GM23248 (cell line): ENCODE measurements at regions not wholly inside any gene's neighbourhood (a gene's known extent, or its start where the extent isn't known, plus 50 kb on each side); places are given as distances from the start of the nearest gene placed in this dataset.

ENCODE experiments used
- DNase-seq: peaks from one replicate; pipeline ENCODE4 v3.0.0-alpha.2; 2015
- H2AFZ ChIP-seq: fragments of 200-600 bp; sonication (generic); 2 replicates; pipeline ENCODE4 v1.6.1; 2016; ENCODE audit warnings: antibody characterized with exemption
- H3F3A ChIP-seq: fragments of 200-600 bp; sonication (generic); 2 replicates; pipeline ENCODE4 v1.6.1; 2016; ENCODE audit warnings: mild to moderate bottlenecking, antibody characterized with exemption, mixed run types; ENCODE audit not compliant: insufficient read depth
- H3K27ac ChIP-seq: fragments of 200-600 bp; sonication (generic); 2 replicates; pipeline ENCODE4 v1.5.1; 2016; ENCODE audit warnings: mild to moderate bottlenecking
- H3K27me3 ChIP-seq: fragments of 200-600 bp; sonication (generic); replicated peaks from 2 replicates; pipeline ENCODE4 v1.6.1; 2016; ENCODE audit warnings: mild to moderate bottlenecking; ENCODE audit not compliant: insufficient read depth
- H3K36me3 ChIP-seq: fragments of 200-600 bp; sonication (generic); 2 replicates; pipeline ENCODE4 v1.6.1; 2016; ENCODE audit warnings: low read depth, mild to moderate bottlenecking
- H3K4me1 ChIP-seq: fragments of 200-600 bp; sonication (generic); 2 replicates; pipeline ENCODE4 v1.6.1; 2016; ENCODE audit warnings: mild to moderate bottlenecking; ENCODE audit not compliant: insufficient read depth
- H3K4me2 ChIP-seq: fragments of 200-600 bp; sonication (generic); one replicate; pipeline ENCODE4 v1.6.1; 2016; ENCODE audit warnings: mild to moderate bottlenecking; ENCODE audit not compliant: unreplicated experiment
- H3K4me3 ChIP-seq: fragments of 200-600 bp; sonication (generic); 2 replicates; pipeline ENCODE4 v1.5.1; 2016; ENCODE audit warnings: mild to moderate bottlenecking
- H3K79me2 ChIP-seq: fragments of 200-600 bp; sonication (generic); 2 replicates; pipeline ENCODE4 v1.6.1; 2016; ENCODE audit warnings: mild to moderate bottlenecking; ENCODE audit not compliant: insufficient read depth
- H3K9ac ChIP-seq: fragments of 200-600 bp; sonication (generic); 2 replicates; pipeline ENCODE4 v1.6.1; 2016; ENCODE audit warnings: mild to moderate bottlenecking
- H3K9me2 ChIP-seq: fragments of 200-600 bp; sonication (generic); 2 replicates; pipeline ENCODE4 v1.6.1; 2016; ENCODE audit warnings: mixed run types, mild to moderate bottlenecking, moderate library complexity; ENCODE audit not compliant: insufficient read depth
- H3K9me3 ChIP-seq: fragments of 200-600 bp; sonication (generic); one replicate; pipeline ENCODE4 v1.6.1; 2017; ENCODE audit warnings: low read depth
- H4K20me1 ChIP-seq: fragments of 200-600 bp; sonication (generic); 2 replicates; pipeline ENCODE4 v1.6.0; 2016; ENCODE audit not compliant: insufficient read depth
- EZH2 ChIP-seq: fragments of 200-600 bp; sonication (generic); IDR thresholded peaks from 2 replicates; pipeline ENCODE4 v1.6.1; 2018; ENCODE audit warnings: antibody characterized with exemption, mild to moderate bottlenecking; ENCODE audit not compliant: insufficient read depth, poor library complexity, severe bottlenecking
- EZH2phosphoT487 ChIP-seq: fragments of 200-600 bp; sonication (generic); IDR thresholded peaks from 2 replicates; pipeline ENCODE4 v1.6.1; 2018; ENCODE audit warnings: antibody characterized with exemption, moderate library complexity, mild to moderate bottlenecking, low read depth; ENCODE audit not compliant: insufficient read depth
- WGBS, 2 experiments: methylation state at CpG; one replicate each; pipeline ENCODE4 v1.1.6; 2015 to 2017; ENCODE audit warnings: low lambda C conversion rate in 2 of 2, low coverage in 1 of 2; ENCODE audit errors: missing lambda C conversion rate in 2 of 2; 5-methylcytosine and 5-hydroxymethylcytosine counted together
- in situ Hi-C: fragments of 300-500 bp; cut with MboI; formaldehyde crosslinking; loops from 2 replicates; pipeline ENCODE4 v1.15.0; 2020

GRCh38 chr10:117936566-117936965, 110.2 kb downstream of the RAB11FIP2 start:
- Histone ChIP-seq H3K79me2 (no peaks in the 10 kb centered on the region), H3F3A (no peaks in the 10 kb centered on the region), H2AFZ (peak overlapping the region; percentile 82), H4K20me1 (no peaks in the 10 kb centered on the region), H3K4me3 (peak overlapping the region; percentile 39; the same call in 1 of the 2 replicates), H3K27ac (peak overlapping the region; percentile 49), H3K9me2 (peaks cover 6% of the 10 kb centered on the region; the same call in 1 of the 2 replicates), H3K27me3 (no peaks in the 10 kb centered on the region), H3K4me2 (peak overlapping the region; percentile 50), H3K4me1 (peaks cover 6% of the 10 kb centered on the region; the same call in 1 of the 2 replicates), H3K36me3 (no peaks in the 10 kb centered on the region), H3K9ac (peak overlapping the region; percentile 57), H3K9me3 (no peaks in the 10 kb centered on the region)
- DNase-seq, result peak; percentile 42
- in situ Hi-C loops, result no loop called here
- 42 to 46% methylated on average over 4 of the region's 4 CpGs for WGBS, 2 experiments
- TF ChIP-seq EZH2phosphoT487 (no peak), EZH2 (no peak)

GRCh38 chr10:117936976-117937375, 109.8 kb downstream of the RAB11FIP2 start:
- peak overlapping the region; percentile 82 for H2AFZ ChIP-seq
- in situ Hi-C loops, result no loop called here

GRCh38 chr10:117938104-117938503, 108.6 kb downstream of the RAB11FIP2 start:
- in situ Hi-C loops, result no loop called here
- no peak overlapping the region for H3K9ac ChIP-seq
- H3K27ac ChIP-seq, result no peak overlapping the region
- no peaks in the 10 kb centered on the region for H3K79me2 ChIP-seq
- H3K27me3 ChIP-seq, result 0 out of 2 replicates have a peak, but pooled peaks cover 8% of the 10 kb centered on the region
- no peaks in the 10 kb centered on the region for H4K20me1 ChIP-seq
- H3K9me2 ChIP-seq, result peaks cover 6% of the 10 kb centered on the region; the same call in 1 of the 2 replicates
- no peak for TF ChIP-seq EZH2
- no peak for TF ChIP-seq EZH2phosphoT487
- H2AFZ ChIP-seq, result no peak overlapping the region
- no peak overlapping the region for H3K4me3 ChIP-seq
- H3K36me3 ChIP-seq, result no peaks in the 10 kb centered on the region
- H3K4me1 ChIP-seq, result peaks cover 6% of the 10 kb centered on the region; the same call in 1 of the 2 replicates
- H3K9me3 ChIP-seq, result no peaks in the 10 kb centered on the region
- H3F3A ChIP-seq, result no peaks in the 10 kb centered on the region
- no peak for DNase-seq
- WGBS, 2 experiments, result 86% methylated on average over 4 of the region's 4 CpGs
- H3K4me2 ChIP-seq, result no peak overlapping the region

More at GRCh38 chr10:117936976-117937375, 109.8 kb downstream of the RAB11FIP2 start:
- no peak for TF ChIP-seq EZH2
- no peak for TF ChIP-seq EZH2phosphoT487
- no peak overlapping the region for H3K4me2 ChIP-seq
- H3K4me3 ChIP-seq, result no peak overlapping the region
- 69 to 71% methylated on average over 3 of the region's 3 CpGs for WGBS, 2 experiments
- no peak for DNase-seq
- H3K79me2 ChIP-seq, result no peaks in the 10 kb centered on the region
- peaks cover 6% of the 10 kb centered on the region; the same call in 1 of the 2 replicates for H3K9me2 ChIP-seq
- peaks cover 6% of the 10 kb centered on the region; the same call in 1 of the 2 replicates for H3K4me1 ChIP-seq
- H3K27me3 ChIP-seq, result 0 out of 2 replicates have a peak, but pooled peaks cover 4% of the 10 kb centered on the region
- H3K36me3 ChIP-seq, result no peaks in the 10 kb centered on the region
- no peaks in the 10 kb centered on the region for H3K9me3 ChIP-seq
- H3K9ac ChIP-seq, result peak overlapping the region; percentile 57
- H4K20me1 ChIP-seq, result no peaks in the 10 kb centered on the region
- no peak overlapping the region for H3K27ac ChIP-seq
- H3F3A ChIP-seq, result no peaks in the 10 kb centered on the region

- no peak overlapping the region for H3K4me2 ChIP-seq
- no peaks in the 10 kb centered on the region for H4K20me1 ChIP-seq
- in situ Hi-C loops, result no loop called here
- TF ChIP-seq EZH2phosphoT487 (no peak), EZH2 (no peak)
- no peak overlapping the region for H3K27ac ChIP-seq
- no peak overlapping the region for H2AFZ ChIP-seq
- peaks cover 9% of the 10 kb centered on the region for H3K4me1 ChIP-seq
- 41 to 42% methylated on average over 4 of the region's 4 CpGs for WGBS, 2 experiments
- no peaks in the 10 kb centered on the region for H3K9me2 ChIP-seq
- H3K4me3 ChIP-seq, result no peak overlapping the region
- H3K9ac ChIP-seq, result no peak overlapping the region
- no peaks in the 10 kb centered on the region for H3K79me2 ChIP-seq
- no peaks in the 10 kb centered on the region for H3F3A ChIP-seq
- H3K36me3 ChIP-seq, result no peaks in the 10 kb centered on the region
- H3K27me3 ChIP-seq, result 0 out of 2 replicates have a peak, but pooled peaks cover 8% of the 10 kb centered on the region
- DNase-seq, result no peak
- no peaks in the 10 kb centered on the region for H3K9me3 ChIP-seq
Observed at GRCh38 chr10:117942226-117942625, 104.5 kb downstream of the RAB11FIP2 start.
